Prostate gland (tissue), 2 donors: ENCODE measurements at regions not wholly inside any gene's neighbourhood (a gene's known extent, or its start where the extent isn't known, plus 50 kb on each side); places are given as distances from the start of the nearest gene placed in this dataset.

Experiments used
- DNase-seq: peaks from one replicate; pipeline ENCODE4 v3.0.0-alpha.2; 2019; ENCODE audit warnings: low spot score
- H3K27ac ChIP-seq, 2 donors: fragments of 200-600 bp; sonication (generic); 2 replicates each; pipeline ENCODE4 v1.5.1; 2017 to 2019
- H3K27me3 ChIP-seq: fragments of 200-600 bp; sonication (generic); replicated peaks from 2 replicates; pipeline ENCODE4 v1.5.1; 2019; ENCODE audit not compliant: insufficient read depth
- H3K36me3 ChIP-seq, 2 donors: fragments of 200-600 bp; sonication (generic); 1 replicate in 1 of 2; 2 replicates in 1 of 2; pipeline versions ENCODE4 v1.5.1 to v1.8.1; 2017 to 2019
- H3K4me1 ChIP-seq: fragments of 200-600 bp; sonication (generic); replicated peaks from 2 replicates; pipeline ENCODE4 v1.5.1; 2019
- H3K4me3 ChIP-seq, 2 donors: fragments of 200-600 bp; sonication (generic); 2 replicates each; pipeline ENCODE4 v1.5.1; 2017 to 2019
- H3K9me3 ChIP-seq: fragments of 200-600 bp; sonication (generic); 2 replicates; pipeline ENCODE4 v1.5.1; 2017
- POLR2A ChIP-seq: fragments of 450-650 bp; IDR thresholded peaks from one replicate; pipeline ENCODE4 v1.6.1; 2016; ENCODE audit warnings: antibody characterized with exemption, mild to moderate bottlenecking
- POLR2AphosphoS5 ChIP-seq: sonication (generic); formaldehyde crosslinking; IDR thresholded peaks from one replicate; pipeline ENCODE4 v1.6.1; 2017; ENCODE audit warnings: antibody characterized with exemption
- WGBS: methylation state at CpG from one replicate; pipeline ENCODE4 v1.1.5; 2018; 5-methylcytosine and 5-hydroxymethylcytosine counted together
- intact Hi-C: fragments of 100-400 bp; cut with DNase I; formaldehyde crosslinking; loops from one replicate; pipeline ENCODE4 v1.14.2; 2022
- TF ChIP-seq, protein P1 (sequence below), 4 experiments: fragments of 200-600 bp in 2 of 4; fragments of 450-650 bp in 2 of 4; sonication (generic) in 2 of 4; IDR thresholded peaks; 1 replicate in 3 of 4; 2 replicates in 1 of 4; pipeline ENCODE4 v1.5.1; 2016 to 2019; ENCODE audit warnings: antibody characterized with exemption in 4 of 4, mild to moderate bottlenecking in 2 of 4, moderate library complexity in 2 of 4

DNA sequence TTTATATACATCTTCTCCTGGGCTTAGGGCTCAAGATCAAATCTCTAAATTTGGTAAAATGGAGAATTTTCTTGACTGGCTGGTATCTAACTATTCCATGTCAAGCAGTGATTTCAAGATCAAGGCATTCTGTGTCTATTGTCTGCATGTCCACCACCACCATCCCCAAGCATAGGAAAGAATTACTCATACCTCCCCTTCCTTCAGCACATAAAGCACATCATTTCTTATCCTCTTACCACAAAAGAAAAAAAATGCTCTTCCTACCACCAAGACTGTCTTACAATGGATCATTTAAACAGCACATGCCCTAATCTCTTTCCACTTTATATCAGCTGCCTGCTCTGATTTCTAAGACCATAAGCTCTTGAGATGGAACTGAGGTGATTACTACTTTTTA is 470.5 kb upstream of the THBS1 start:
- H3K27me3 ChIP-seq = no peaks in the 10 kb centered on the region
- DNase-seq = no peak
- no peak overlapping the region for H3K4me3 ChIP-seq
- H3K4me1 ChIP-seq = no peaks in the 10 kb centered on the region
- no peaks in the 10 kb centered on the region for H3K36me3 ChIP-seq
- intact Hi-C loops = no loop called here
- H3K9me3 ChIP-seq = no peaks in the 10 kb centered on the region
- no peak overlapping the region for H3K27ac ChIP-seq
- no peak for TF ChIP-seq POLR2A
- no peak for TF ChIP-seq POLR2AphosphoS5
- TF ChIP-seq, protein P1, sequence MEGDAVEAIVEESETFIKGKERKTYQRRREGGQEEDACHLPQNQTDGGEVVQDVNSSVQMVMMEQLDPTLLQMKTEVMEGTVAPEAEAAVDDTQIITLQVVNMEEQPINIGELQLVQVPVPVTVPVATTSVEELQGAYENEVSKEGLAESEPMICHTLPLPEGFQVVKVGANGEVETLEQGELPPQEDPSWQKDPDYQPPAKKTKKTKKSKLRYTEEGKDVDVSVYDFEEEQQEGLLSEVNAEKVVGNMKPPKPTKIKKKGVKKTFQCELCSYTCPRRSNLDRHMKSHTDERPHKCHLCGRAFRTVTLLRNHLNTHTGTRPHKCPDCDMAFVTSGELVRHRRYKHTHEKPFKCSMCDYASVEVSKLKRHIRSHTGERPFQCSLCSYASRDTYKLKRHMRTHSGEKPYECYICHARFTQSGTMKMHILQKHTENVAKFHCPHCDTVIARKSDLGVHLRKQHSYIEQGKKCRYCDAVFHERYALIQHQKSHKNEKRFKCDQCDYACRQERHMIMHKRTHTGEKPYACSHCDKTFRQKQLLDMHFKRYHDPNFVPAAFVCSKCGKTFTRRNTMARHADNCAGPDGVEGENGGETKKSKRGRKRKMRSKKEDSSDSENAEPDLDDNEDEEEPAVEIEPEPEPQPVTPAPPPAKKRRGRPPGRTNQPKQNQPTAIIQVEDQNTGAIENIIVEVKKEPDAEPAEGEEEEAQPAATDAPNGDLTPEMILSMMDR (IDR thresholded peaks at IDR 0.05) = no peak

DNA sequence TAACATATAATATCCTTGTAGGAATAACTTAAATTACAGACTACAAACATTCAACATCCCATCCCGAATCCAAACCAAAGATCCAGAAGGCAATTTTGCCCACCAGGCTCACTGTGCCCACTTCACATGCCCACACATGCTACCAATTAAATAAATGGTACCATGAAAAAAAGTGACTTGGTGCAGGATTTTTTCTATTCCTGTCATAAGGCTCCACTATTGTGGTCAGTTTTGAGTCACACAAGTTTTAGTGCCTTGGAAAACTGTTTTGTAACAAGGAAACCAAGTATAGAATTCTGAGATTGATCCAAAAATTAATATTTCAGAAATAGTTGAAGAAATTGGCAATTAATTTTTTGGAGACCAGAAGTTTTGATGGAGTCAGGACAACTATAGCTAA is 470.1 kb upstream of the THBS1 start:
- Histone ChIP-seq H3K27ac (no peak overlapping the region), H3K27me3 (no peaks in the 10 kb centered on the region), H3K4me3 (no peak overlapping the region), H3K9me3 (no peaks in the 10 kb centered on the region), H3K4me1 (no peaks in the 10 kb centered on the region), H3K36me3 (no peaks in the 10 kb centered on the region)
- no peak for TF ChIP-seq POLR2AphosphoS5
- TF ChIP-seq, protein P1 (IDR thresholded peaks at IDR 0.05) = no peak
- intact Hi-C loops = no loop called here
- no peak for DNase-seq
- 96% methylated on average over 1 of the region's 1 CpG for WGBS

DNA sequence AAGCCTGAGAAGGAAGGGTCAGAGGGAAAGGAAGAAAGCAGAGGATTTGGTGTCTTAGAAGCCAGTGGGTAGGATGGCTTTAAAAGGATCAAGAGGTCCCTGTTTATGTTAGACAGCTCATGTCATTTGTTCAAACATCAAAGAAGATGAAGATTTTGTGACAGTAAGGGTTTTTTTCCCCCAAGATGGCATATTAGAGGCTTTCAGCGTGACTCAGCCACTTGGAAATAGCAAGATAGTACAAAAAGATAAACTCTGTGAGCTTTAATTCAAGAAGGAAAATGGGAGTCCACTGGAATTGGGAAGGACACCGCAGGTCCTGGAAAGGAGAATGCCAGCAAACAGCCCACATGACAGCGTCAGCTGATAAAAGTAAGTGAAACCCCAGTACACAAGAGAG is 467.1 kb upstream of the THBS1 start:
- Histone ChIP-seq H3K4me3 (no peak overlapping the region), H3K4me1 (no peaks in the 10 kb centered on the region), H3K36me3 (no peaks in the 10 kb centered on the region), H3K9me3 (no peaks in the 10 kb centered on the region), H3K27me3 (no peaks in the 10 kb centered on the region), H3K27ac (no peak overlapping the region)
- TF ChIP-seq POLR2AphosphoS5 = no peak
- TF ChIP-seq POLR2A = no peak
- TF ChIP-seq, protein P1 (IDR thresholded peaks at IDR 0.05) = no peak
- no peak for DNase-seq
- intact Hi-C loops = no loop called here
- 88% methylated on average over 3 of the region's 3 CpGs for WGBS

DNA sequence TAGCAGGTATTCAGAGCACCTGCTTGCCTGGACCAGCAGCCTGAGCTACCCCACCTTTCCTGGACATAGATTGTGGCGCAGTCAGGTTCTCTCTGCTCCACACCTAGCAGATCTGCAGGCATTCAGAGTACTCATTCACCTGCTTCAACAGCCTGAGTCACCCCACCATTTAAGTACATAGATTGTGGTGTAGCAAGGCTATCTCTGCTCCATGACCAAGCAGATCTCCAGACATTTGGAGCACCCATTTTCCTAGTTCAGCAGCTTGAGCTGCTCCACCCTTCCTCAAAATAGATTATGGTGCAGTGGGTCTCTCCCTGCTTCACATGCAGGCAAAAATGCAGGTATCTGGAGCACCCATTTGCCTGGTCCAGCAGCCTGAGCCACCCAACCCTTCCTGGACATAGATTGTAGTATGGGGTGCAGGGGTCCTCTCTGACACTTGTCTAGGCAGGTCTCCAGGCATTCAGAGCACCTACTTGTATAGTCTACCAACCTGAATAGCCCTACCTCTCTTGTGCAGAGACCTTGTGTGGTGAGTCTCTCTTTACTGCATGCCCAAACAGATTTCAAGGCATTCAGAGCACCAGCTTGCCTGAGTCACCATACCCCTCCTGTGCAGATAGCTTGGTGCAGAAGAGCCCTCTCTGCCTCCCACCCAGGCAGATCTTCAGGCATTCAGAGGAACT is 466.0 kb upstream of the THBS1 start:
- Histone ChIP-seq H3K4me3 (no peak overlapping the region), H3K4me1 (no peaks in the 10 kb centered on the region), H3K27ac (no peak overlapping the region), H3K9me3 (no peaks in the 10 kb centered on the region), H3K27me3 (no peaks in the 10 kb centered on the region), H3K36me3 (no peaks in the 10 kb centered on the region)
- no peak for TF ChIP-seq POLR2A
- TF ChIP-seq, protein P1 (IDR thresholded peaks at IDR 0.05) = no peak
- TF ChIP-seq POLR2AphosphoS5 = no peak
- no peak for DNase-seq
- intact Hi-C loops = no loop called here
- 93% methylated on average over 1 of the region's 1 CpG for WGBS

DNA sequence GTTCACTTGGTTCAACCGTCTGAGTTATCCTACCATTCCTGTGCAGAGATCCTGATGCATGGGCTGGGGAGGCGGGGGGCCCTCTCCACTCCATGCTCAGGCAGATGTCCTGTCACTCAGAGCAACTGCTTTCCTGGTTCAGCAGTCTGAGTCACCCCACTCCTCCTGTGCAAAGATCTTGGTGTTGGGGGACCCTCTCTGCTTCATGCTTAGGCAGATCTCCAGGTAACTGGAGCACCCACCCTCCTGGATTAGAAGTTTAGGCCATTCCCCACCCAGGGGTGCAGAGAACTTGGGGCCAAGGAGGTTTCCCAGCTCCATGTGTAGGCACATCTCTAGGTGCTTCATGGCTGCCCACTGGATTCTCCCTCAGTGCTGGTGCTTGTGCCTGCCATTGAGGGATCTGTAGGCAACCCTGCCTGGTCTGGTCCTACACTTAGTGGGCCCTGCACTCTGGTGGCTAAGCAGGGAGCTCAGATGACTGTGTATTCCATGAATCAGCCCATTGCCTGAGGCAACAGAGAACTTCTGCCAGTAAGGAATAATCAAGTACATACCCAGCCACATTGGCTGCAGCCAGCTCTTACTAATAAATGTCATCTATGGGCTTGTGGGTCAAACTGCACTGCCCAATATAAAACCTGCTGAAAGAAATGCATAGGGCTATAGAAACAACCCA is 465.4 kb upstream of the THBS1 start:
- WGBS = 91% methylated on average over 2 of the region's 2 CpGs
- no peak for DNase-seq
- intact Hi-C loops = no loop called here

More for the DNA sequence above, 465.4 kb upstream of the THBS1 start:
- Histone ChIP-seq H3K27ac (no peak overlapping the region), H3K4me3 (no peak overlapping the region), H3K36me3 (no peaks in the 10 kb centered on the region), H3K27me3 (no peaks in the 10 kb centered on the region), H3K4me1 (no peaks in the 10 kb centered on the region), H3K9me3 (no peaks in the 10 kb centered on the region)
- TF ChIP-seq, protein P1 (IDR thresholded peaks at IDR 0.05) = no peak
- no peak for TF ChIP-seq POLR2AphosphoS5
- no peak for TF ChIP-seq POLR2A
